ENCODE measurements at regions not wholly inside any gene's neighbourhood (a gene's known extent, or its start where the extent isn't known, plus 50 kb on each side); places are given as distances from the start of the nearest gene placed in this dataset.

DNA sequence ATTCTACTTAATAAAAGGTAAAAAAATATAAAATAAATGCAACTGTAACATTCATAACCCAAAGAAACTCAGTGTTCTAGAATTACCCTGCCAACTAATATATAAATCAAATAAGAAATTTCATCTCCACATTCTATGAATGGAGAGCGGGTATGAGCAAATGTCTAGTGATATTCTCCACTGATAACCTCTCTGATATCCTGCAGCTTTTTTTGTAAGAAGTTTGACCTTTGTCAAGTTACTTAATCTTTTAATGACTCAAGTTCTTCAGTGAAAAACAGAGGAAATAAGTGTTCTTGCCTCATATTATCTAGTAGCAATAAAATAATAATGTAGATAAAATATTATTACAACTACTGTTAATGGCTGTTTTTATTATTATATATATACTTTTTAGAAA is 1275.6 kb upstream of the CDH9 start (continued):
- TF ChIP-seq BACH2 (CRISPR knock-in tag; IDR thresholded peaks at IDR 0.05; ENCODE audit: borderline replicate concordance) (no peak), ESRRG (CRISPR knock-in tag; IDR thresholded peaks at IDR 0.05) (no peak)

DNA sequence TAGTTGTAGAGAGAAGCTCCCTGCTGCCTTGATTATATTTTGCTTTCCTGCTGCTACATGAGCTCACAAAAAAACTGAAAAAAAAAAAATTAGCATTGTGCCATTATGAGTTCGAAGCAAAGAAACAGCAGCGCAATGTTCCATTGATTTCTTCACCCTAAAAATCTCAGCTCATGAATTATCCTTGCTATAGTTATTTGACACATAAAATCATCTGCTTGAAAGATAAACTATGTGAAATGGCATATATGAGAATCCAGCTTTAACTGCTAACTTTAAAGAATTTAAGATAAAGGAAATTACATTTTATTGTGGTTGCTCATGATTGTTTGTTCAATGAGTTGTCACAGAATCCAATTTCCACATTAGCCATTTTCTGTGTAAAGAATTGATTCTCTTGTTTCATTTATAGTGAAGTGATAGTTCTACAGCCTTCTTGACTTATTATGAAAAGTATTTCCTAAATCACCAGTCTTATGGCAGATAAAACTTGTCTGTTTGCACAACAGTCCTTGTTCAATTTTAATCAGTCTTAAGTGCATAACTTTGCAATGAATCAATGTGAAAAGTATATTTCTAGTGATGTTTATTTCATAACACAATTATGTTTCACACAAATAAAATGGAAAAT is 1275.0 kb upstream of the CDH9 start:
- ATAC-seq, result no peak
- TF ChIP-seq, protein P1, sequence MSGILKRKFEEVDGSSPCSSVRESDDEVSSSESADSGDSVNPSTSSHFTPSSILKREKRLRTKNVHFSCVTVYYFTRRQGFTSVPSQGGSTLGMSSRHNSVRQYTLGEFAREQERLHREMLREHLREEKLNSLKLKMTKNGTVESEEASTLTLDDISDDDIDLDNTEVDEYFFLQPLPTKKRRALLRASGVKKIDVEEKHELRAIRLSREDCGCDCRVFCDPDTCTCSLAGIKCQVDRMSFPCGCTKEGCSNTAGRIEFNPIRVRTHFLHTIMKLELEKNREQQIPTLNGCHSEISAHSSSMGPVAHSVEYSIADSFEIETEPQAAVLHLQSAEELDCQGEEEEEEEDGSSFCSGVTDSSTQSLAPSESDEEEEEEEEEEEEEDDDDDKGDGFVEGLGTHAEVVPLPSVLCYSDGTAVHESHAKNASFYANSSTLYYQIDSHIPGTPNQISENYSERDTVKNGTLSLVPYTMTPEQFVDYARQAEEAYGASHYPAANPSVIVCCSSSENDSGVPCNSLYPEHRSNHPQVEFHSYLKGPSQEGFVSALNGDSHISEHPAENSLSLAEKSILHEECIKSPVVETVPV (CRISPR knock-in tag; IDR thresholded peaks at IDR 0.05), result no peak
- no peak for TF ChIP-seq POU6F1 (CRISPR knock-in tag; IDR thresholded peaks at IDR 0.05; ENCODE audit: borderline replicate concordance, low read depth)
- TF ChIP-seq OSR1 (CRISPR knock-in tag; IDR thresholded peaks at IDR 0.05), result no peak
- no peak for TF ChIP-seq SNAI2 (CRISPR knock-in tag; IDR thresholded peaks at IDR 0.05)
- no peak for TF ChIP-seq PATZ1 (CRISPR knock-in tag; IDR thresholded peaks at IDR 0.05; ENCODE audit: borderline replicate concordance)
- TF ChIP-seq ZFP30 (CRISPR knock-in tag; IDR thresholded peaks at IDR 0.05), result no peak
- TF ChIP-seq TOX (CRISPR knock-in tag; IDR thresholded peaks at IDR 0.05; ENCODE audit: borderline replicate concordance), result no peak
- no peak for TF ChIP-seq ZNF565 (CRISPR knock-in tag; conservative IDR thresholded peaks at IDR 0.05; ENCODE audit: low read depth)
- TF ChIP-seq ZNF8 (CRISPR knock-in tag; IDR thresholded peaks at IDR 0.05), result no peak
- no peak for TF ChIP-seq BACH2 (CRISPR knock-in tag; IDR thresholded peaks at IDR 0.05; ENCODE audit: borderline replicate concordance)
- no peak for TF ChIP-seq TSHZ2 (CRISPR knock-in tag; IDR thresholded peaks at IDR 0.05)
- no peak for TF ChIP-seq TCF4 (CRISPR knock-in tag; IDR thresholded peaks at IDR 0.05; ENCODE audit: borderline replicate concordance)
- no peak for TF ChIP-seq RARB (CRISPR knock-in tag; IDR thresholded peaks at IDR 0.05)
- no peak for TF ChIP-seq ZNF70 (CRISPR knock-in tag; IDR thresholded peaks at IDR 0.05)

- TF ChIP-seq TOX (CRISPR knock-in tag; IDR thresholded peaks at IDR 0.05; ENCODE audit: borderline replicate concordance), result no peak
Observed at GRCh38 chr5:28310696-28311095, 1272.3 kb upstream of the CDH9 start.

DNA sequence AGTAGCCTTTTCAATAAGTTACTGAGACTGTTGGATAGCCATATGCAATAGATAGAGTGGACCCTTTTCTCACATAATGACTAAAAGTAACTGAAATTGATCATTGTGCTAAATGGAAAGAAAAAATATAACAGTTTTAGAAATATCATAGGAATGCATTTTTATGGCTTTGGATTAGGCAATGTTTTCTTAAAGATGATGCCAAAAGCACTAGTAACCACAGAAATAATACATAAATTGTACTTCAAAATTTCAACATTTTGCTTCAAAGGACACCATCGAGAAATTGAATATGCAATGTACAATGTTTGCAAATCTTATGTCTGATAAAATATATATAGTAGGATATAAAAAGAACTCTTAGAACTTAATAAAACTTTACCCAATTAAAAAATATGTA is 1267.5 kb upstream of the CDH9 start:
- TF ChIP-seq TCF4 (CRISPR knock-in tag; IDR thresholded peaks at IDR 0.05; ENCODE audit: borderline replicate concordance) (no peak), TSHZ2 (CRISPR knock-in tag; IDR thresholded peaks at IDR 0.05) (no peak)
- ATAC-seq, result no peak

More at GRCh38 chr5:28310696-28311095, 1272.3 kb upstream of the CDH9 start:
- ATAC-seq, result no peak

Data from SK-N-SH treated with all-trans-retinoic acid at 6 μM for 48 hours (cell line).